ENCODE measurements at regions not wholly inside any gene's neighbourhood (a gene's known extent, or its start where the extent isn't known, plus 50 kb on each side); places are given as distances from the start of the nearest gene placed in this dataset.

DNA sequence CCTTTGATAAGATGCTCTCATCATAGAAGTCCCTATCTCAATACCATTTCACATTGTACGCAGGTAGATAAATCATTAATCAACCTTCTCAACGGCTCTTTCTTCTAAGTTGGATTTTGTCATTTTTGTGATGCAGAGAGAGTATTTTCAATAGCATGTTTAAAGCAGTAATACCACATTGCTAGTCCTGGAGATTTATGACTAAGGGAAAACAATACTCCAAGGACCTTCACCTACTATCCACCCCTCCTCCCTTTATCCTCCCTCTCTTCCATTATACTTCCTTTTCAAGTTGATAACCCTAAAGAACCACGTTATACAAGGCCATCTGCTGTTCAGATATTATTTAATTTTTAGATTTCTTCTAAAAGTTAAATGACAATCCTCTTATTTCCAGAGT is 65.3 kb upstream of the CHMP2B start:
- TF ChIP-seq YY1 (IDR thresholded peaks at IDR 0.05; ENCODE audit: insufficient read depth, insufficient read length), result no peak
- TF ChIP-seq SUZ12 (IDR thresholded peaks at IDR 0.05; ENCODE audit: extremely low read depth, insufficient read depth, insufficient read length), result no peak

All from NT2/D1 (cell line).